NCI-H2196 (cell line): ENCODE measurements at regions not wholly inside any gene's neighbourhood (a gene's known extent, or its start where the extent isn't known, plus 50 kb on each side); places are given as distances from the start of the nearest gene placed in this dataset.
A peak's percentile ranks its signal among the peaks of the same experiment; 100 is the strongest.

ENCODE experiments used
- DNase-seq: peaks from one replicate; lab custom pipeline; 2025; ENCODE audit not compliant: unreplicated experiment; lab: John Stamatoyannopoulos, UW

DNA sequence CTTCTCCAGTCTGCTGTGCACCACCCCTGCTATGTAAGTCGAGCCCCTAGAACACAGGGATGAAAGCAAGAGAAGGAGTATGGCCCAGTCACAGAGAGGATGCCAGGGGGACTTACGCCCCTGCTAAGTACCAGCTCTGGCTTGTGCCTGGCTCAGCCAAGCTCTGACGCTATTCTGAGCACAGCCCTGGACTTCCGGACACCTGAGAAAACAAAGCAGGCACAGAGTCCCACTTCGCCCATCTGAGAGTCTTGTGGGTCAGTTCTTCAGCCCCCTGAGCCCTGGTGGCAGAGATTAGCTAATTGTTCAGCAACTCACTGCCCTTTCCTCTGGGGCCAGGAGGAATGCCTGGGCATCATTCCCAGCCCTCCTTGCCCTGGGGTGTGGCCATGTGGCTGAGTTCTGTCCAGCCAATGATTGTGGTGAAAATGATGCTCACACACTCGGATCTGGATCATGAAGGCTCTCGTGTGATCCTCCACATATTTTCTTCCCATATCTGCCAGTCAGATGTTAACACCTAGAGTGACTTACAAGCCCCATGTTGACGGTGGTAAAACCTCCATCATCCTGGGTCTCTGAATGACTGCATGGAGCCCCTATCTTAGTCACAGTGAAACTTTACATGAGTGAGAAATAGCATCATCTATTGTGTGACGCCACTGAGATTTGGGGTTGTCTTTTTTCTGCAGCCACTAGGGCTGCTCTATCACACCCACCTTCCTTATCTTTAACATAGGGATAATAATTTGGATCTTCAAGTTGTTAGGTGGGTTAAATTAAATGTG is 105.7 kb downstream of the TPRA1 start:
- no peak for DNase-seq

DNA sequence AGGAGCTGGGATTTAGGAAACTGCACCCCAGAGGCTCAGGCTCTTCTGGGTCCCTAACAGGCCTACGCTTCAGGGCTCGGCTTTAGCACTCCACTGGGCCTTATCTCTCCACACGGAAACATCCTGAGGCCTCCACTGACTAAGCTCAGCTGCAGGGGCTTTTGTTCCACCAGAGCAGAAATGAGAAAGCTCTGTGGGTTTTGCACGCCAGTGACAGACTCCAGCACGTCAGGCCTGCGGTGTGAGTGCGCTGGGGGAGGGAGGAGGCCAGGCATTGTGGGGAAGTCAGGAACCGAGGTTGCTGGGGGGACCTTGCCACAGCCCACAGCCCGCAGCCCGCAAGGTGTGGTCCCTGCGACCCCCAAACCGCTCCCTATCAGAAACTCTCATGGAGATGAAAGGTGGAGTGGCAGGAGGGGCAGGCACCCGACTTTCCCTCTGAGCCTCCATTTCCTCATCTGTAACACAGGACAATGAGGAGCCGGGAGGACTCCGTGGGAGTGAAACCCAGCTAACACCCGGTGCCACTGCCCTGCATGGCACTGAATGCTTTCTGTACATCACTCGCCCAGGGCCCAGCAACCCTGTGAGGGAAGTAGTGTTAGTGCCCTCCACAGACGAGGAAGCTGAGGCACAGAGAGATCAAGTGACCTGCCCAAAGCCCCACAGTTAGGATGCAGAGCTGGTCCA is 106.5 kb downstream of the TPRA1 start:
- no peak for DNase-seq

DNA sequence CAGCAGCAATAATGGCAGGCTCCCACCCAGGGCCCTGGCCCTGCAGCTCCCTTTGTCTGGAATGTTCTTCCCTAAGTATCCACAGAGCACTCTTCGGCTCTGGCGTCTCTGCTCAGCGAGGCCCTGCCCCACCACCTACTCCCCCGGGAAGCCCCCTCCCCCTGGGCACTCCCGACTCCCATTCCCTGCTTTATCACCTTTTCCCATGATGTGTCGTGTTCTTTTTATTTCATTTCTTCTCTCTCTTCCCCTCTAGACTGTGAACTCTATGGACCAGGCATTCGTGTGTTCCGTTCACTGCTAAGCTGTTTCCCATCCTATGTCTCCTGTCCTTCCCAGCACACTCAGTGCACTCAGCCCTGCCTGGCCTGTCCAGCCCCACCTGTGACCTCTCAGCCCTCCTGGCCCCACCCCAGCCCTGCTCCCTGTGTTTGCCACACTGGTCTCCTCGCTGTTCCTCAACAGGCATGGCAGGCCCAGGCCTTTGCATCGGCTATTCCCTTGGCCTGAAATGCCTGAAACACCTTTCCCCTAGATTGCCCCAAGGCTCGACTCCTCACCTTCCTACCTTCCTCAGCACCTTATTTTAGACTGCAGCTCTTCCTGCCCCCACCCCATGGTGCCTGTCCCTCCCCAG is 107.4 kb downstream of the TPRA1 start:
- DNase-seq: no peak

DNA sequence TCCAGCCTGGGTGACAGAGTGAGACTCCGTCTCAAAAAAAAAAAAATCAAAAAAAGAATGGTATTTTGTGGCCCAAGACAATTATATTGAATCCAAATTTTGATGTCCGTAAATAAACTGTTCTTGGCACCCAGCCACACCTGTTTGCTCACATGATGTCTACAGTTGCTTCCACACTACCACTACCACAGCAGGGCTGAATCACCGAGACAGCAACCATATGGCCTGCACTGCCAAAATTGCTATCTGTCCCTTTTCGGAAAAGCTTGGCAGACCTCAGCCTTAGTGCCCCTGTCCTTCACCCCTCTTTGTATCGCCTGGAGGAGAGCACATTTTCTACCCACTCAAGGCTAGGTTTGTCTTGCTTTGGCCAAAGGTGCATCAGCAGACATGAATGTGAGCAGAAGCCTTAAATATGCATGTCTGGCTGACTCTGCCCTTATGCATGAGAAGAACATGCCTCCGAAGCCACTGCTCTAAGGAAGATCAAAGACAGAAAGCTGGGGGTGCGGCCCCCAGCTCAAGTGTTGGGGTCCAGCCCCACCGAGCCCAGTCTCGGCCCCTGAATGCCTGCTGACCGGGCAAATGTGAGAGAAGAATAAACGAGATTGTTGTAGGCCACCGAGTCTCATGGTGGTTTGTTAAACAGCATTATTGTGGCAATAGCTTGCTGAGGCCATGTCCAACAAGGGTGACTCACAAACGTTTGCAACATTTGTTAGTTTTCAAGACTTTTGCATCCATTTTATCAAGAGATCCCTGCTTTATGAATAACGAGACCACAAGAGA is 108.1 kb downstream of the TPRA1 start:
- DNase-seq: no peak

- no peak for DNase-seq
Measured at GRCh38 chr3:127480196-127480954, 110.2 kb downstream of the TPRA1 start.

GRCh38 chr3:127479449-127479848 is 111.1 kb downstream of the TPRA1 start:
- no peak for DNase-seq

- DNase-seq: no peak
Measured at GRCh38 chr3:127478922-127479321, 111.6 kb downstream of the TPRA1 start.

DNA sequence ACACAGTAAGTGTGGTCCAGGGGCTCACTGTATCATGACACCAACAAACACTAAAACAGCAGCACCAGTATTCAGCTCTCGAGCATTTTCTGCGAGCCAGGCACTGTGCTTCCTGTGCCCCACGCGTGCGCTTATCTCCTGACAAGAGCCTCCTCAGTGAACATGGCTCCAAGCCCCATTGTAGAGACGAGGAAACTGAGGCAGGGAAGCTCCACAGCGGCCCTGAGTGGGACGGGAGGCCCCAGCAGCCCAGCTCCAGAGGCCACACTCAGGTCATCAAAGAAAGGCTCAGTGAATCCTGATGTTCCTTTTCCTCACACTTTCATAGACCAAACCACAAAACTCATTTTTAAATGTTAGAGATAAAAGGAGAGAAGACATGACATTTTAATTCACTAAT is 113.1 kb downstream of the TPRA1 start:
- DNase-seq: no peak

DNA sequence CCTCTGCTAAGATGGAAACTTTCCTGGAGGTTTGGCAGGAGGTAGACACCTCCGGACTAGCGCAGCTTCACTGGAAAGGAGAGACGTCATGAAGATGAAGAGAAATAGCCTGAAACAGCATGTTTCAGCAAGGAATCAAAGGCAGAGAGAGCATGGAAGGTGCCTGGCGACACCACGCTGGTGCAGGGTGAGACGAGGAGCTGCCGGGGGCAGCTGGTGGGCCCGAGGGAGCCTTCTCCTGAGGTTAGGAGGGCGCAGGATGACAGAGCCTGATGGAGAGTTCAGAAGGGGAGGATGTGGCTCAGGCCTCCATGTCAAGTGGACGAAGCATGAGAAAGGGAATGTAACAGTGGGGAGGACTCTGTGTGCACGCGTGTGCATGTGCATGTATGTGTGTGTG is 113.6 kb downstream of the TPRA1 start:
- DNase-seq: no peak

DNA sequence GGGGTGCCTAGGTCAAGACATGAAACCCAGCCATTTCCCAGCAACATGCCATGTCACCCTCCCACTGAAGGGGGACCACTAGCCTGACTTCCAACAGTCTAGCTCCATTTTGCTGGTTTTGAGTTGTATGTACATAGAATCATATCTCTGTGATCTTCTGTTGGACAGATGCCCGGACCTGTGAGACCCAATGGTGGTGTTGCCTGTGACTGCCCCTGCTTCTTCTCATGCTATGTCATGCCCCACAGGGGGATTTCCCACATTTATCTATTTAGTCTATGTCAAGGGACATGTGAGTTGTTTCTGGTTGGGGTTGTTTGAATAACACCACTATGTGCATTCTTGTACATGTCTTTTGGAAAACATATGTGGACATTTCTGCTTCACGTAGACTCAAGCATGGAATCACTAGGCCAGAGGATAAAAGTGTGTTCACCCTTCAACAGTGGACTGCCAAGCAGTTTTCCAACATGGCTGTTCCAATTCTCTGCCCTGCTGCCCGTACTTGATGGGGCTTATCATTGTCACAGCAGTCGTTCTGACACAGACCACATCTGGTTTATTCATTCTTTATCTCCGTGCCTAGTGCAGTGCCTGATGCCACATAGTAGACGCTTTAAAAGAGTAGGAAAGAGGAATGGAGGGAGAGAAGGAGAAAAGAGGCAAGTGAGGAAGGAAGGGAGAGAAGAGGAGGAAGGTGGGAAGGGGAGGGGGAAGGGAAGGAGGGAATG is 114.4 kb downstream of the TPRA1 start:
- no peak for DNase-seq

GRCh38 chr3:127475391-127475790 is 115.1 kb downstream of the TPRA1 start:
- DNase-seq: no peak

DNA sequence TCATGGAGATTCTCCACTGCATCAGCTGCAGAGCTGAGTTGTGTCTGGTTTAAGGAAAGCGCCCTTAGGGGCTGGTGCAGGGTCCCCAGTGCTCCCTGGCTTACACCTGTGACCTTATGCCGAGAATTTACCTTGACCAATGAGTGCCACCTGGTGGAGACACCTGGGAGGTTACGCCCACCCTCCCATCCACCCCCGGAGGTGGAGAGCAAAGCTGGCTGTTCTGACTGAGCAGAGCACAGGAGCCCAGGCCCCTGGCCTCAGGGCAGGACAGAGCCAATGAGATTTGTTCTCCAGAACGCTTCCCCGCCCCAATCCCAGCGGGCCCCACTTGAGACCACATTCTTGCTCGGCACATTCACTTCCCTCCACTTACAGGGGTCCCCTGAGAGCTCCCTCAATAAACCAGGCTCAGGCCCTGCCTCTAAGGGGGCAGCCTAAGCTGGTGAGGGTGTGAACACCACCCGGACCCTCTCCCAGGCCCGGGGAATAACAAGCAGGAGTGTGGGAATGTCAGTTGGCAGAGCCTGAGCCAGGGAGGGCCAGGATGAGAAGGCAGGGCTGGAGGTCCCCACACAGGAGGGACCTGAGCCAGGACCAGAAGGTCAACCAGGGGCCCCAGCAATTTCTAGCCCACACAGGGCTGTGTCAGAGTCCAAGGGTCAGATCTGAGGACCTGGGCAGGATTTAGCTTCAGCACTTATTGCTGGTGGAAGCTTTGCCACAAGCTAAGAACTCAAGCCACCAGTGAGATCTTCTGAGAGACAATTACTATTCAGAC is 117.1 kb downstream of the TPRA1 start:
- peak; percentile 74 for DNase-seq

GRCh38 chr3:127472506-127472905 is 118.0 kb downstream of the TPRA1 start:
- no peak for DNase-seq

- DNase-seq: no peak
Measured at GRCh38 chr3:127471142-127471541, 119.4 kb downstream of the TPRA1 start.

DNA sequence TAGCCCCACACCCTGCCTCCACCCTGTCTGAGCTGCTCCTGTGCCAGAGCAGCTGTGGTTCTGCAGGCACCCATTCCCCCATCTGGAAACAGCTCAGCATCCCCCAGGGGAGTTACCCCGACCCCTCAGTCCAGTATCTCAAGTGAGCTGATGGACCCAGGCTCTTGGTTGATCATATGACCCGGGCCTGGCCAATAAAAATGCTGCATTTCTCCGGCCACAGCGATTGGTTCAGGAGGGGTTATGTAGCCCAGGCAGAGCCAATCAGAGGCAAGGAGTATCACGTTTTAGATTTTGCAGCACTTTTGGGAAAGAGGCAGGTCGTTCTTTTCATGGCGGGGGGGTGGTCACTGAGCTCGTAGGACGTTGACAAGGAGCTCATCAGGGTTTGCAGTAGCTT is 120.8 kb downstream of the TPRA1 start:
- DNase-seq: no peak

- DNase-seq: no peak
Measured at GRCh38 chr3:127467391-127467790, 123.1 kb downstream of the TPRA1 start.

DNA sequence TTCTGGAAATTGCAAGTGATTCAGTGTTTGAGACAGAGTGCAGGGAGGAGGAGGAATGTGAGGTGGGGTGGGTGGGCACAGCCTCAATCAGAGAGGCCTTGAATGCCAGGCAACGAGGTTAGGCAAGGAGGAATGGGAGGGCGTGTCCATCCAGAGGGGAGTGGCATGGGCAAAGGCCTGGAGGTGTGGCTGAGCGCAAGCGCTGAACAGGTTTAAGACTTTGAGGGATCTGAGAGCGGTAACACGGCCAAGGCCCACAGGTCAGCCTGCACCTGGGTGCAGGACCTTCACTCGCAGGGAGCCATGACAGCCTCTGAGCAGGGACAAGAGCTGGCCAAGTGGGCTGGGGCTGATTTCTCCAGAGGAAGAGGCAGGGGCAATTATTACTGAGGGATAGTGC is 125.9 kb downstream of the TPRA1 start:
- DNase-seq: no peak

DNA sequence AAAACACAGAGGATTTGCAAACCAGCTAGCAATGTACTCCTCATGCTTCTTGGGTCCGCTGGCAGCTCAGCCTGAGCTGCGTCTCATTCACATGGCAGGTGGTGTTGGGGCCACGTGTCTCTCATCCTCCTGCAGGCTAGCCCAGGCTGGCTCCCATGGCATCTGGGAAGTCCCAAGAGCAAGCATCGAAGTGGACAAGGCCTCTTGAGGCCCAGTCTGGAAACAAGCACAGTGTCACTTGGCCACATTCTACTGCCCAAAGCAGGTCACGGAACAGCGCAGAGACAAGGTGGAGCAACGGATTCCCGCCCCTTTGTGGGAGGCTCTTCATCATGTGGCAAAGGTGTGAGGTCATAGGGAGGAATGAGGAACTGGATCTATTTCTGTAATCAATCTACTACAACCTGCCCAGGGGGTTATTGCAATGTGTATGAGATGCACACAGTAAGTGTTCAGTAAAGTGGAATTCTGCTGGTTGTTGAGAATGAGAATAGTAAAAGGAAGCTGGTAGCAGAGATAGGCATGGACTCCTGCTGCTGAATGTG is 128.3 kb downstream of the TPRA1 start:
- DNase-seq: peak; percentile 45
